Caco-2 (cell line): ENCODE measurements at regions not wholly inside any gene's neighbourhood (a gene's known extent, or its start where the extent isn't known, plus 50 kb on each side); places are given as distances from the start of the nearest gene placed in this dataset.

ENCODE experiments used
- BruUV-seq: library from RNA; stranded (reverse); fragments of 400-500 nt; replicated peaks from 2 replicates; lab custom pipeline; 2021; lab: Mats Ljungman, UMichigan
- CTCF ChIA-PET: fragments of 300-600 bp; sonication (Branson Sonifier 250); formaldehyde crosslinking; loops from one replicate; lab custom pipeline; 2022; ENCODE audit warnings: antibody characterized with exemption; lab: Charles Lee
- POLR2A ChIA-PET: fragments of 300-600 bp; sonication (Branson Sonifier 250); formaldehyde crosslinking; loops from one replicate; lab custom pipeline; 2022; ENCODE audit warnings: antibody characterized with exemption; lab: Charles Lee
- DNase-seq, 2 experiments: peaks; one replicate each; pipeline versions ENCODE4 v3.0.0 to v3.0.0-alpha.2; 2020 to 2022
- H3K27me3 ChIP-seq: replicated peaks from 2 replicates; pipeline ENCODE4 v1.6.0; 2011; ENCODE audit warnings: low read length; ENCODE audit not compliant: control insufficient read depth, insufficient read depth
- H3K36me3 ChIP-seq: 2 replicates; pipeline ENCODE4 v1.5.1; 2011; ENCODE audit warnings: low read length; ENCODE audit not compliant: control insufficient read depth, insufficient read depth
- H3K4me1 ChIP-seq: fragments of 250-450 bp; sonication (Bioruptor Pico); 2 replicates; pipeline ENCODE4 v1.5.1; 2020; ENCODE audit warnings: mild to moderate bottlenecking
- H3K4me3 ChIP-seq: 2 replicates; pipeline ENCODE4 v1.5.1; 2011; ENCODE audit warnings: low read depth, mild to moderate bottlenecking, control low read depth, low read length
- H3K9me3 ChIP-seq: fragments of 250-450 bp; sonication (Bioruptor Pico); 2 replicates; pipeline ENCODE4 v1.5.1; 2020; ENCODE audit warnings: mild to moderate bottlenecking, moderate library complexity
- H3K27ac Mint-ChIP-seq: one replicate; pipeline ENCODE4 v1.8.0; 2022; ENCODE audit warnings: mixed read lengths; ENCODE audit not compliant: unreplicated experiment
- H3K27me3 Mint-ChIP-seq: one replicate; pipeline ENCODE4 v1.8.0; 2022; ENCODE audit warnings: mixed read lengths; ENCODE audit not compliant: insufficient read depth, unreplicated experiment
- H3K36me3 Mint-ChIP-seq: one replicate; pipeline ENCODE4 v1.8.0; 2022; ENCODE audit warnings: mild to moderate bottlenecking, mixed read lengths; ENCODE audit not compliant: insufficient read depth, unreplicated experiment
- H3K4me1 Mint-ChIP-seq: one replicate; pipeline ENCODE4 v1.8.0; 2022; ENCODE audit warnings: low read depth, mixed read lengths; ENCODE audit not compliant: unreplicated experiment
- H3K4me3 Mint-ChIP-seq: one replicate; pipeline ENCODE4 v1.8.0; 2022; ENCODE audit warnings: mild to moderate bottlenecking, moderate library complexity, mixed read lengths; ENCODE audit not compliant: unreplicated experiment
- H3K9me3 Mint-ChIP-seq: one replicate; pipeline ENCODE4 v1.8.0; 2022; ENCODE audit warnings: mixed read lengths; ENCODE audit not compliant: unreplicated experiment
- CTCF ChIP-seq, 2 experiments: fragments of 200-600 bp in 1 of 2; IDR thresholded peaks; 1 replicate in 1 of 2; 2 replicates in 1 of 2; pipeline versions ENCODE4 v1.5.1 to v1.8.0; 2011 to 2022; ENCODE audit warnings: antibody characterized with exemption in 1 of 2, control low read depth in 1 of 2, inconsistent platforms in 1 of 2, low read depth in 1 of 2, low read length in 1 of 2, mild to moderate bottlenecking in 1 of 2, moderate library complexity in 1 of 2; ENCODE audit not compliant: insufficient read depth in 1 of 2, severe bottlenecking in 1 of 2, unreplicated experiment in 1 of 2
- intact Hi-C: fragments of 100-400 bp; cut with micrococcal nuclease; formaldehyde crosslinking; loops from one replicate; pipeline ENCODE4 v1.10.0; 2022; ENCODE audit not compliant: unreplicated experiment

GRCh38 chr22:49449811-49450446, 377.7 kb downstream of the BRD1 start:
- CTCF ChIA-PET: no interaction called here
- Mint-ChIP-seq H3K9me3 (no peaks in the 10 kb centered on the region), H3K27me3 (peaks cover 7% of the 10 kb centered on the region), H3K4me3 (no peak overlapping the region), H3K36me3 (no peaks in the 10 kb centered on the region), H3K27ac (no peak overlapping the region), H3K4me1 (peaks cover 11% of the 10 kb centered on the region)
- POLR2A ChIA-PET: no interaction called here
- Histone ChIP-seq H3K27me3 (no peaks in the 10 kb centered on the region), H3K36me3 (no peaks in the 10 kb centered on the region), H3K4me1 (no peaks in the 10 kb centered on the region; the same call in 1 of the 2 replicates), H3K4me3 (no peak overlapping the region), H3K9me3 (no peaks in the 10 kb centered on the region)
- DNase-seq: no peak
- no peak for TF ChIP-seq CTCF (IDR thresholded peaks at IDR 0.05; ENCODE audit: insufficient read depth in 1 of 2, low read depth in 1 of 2, low read length in 1 of 2, severe bottlenecking in 1 of 2, unreplicated experiment in 1 of 2)
- BruUV-seq: no TSS peak
- intact Hi-C loops: no loop called here

GRCh38 chr22:49449377-49449776, 378.3 kb downstream of the BRD1 start:
- no peak overlapping the region for H3K4me3 Mint-ChIP-seq

GRCh38 chr22:49448526-49448925, 379.1 kb downstream of the BRD1 start:
- no peak overlapping the region for H3K4me3 Mint-ChIP-seq
- CTCF ChIA-PET: no interaction called here
- no peaks in the 10 kb centered on the region for H3K9me3 ChIP-seq
- no TSS peak for BruUV-seq
- POLR2A ChIA-PET: no interaction called here
- no peaks in the 10 kb centered on the region for H3K36me3 ChIP-seq
- peaks cover 10% of the 10 kb centered on the region for H3K27me3 Mint-ChIP-seq
- no peaks in the 10 kb centered on the region for H3K36me3 Mint-ChIP-seq
- H3K4me1 Mint-ChIP-seq: peaks cover 11% of the 10 kb centered on the region
- DNase-seq: no peak
- no peaks in the 10 kb centered on the region for H3K27me3 ChIP-seq
- intact Hi-C loops: no loop called here
- no peaks in the 10 kb centered on the region; the same call in 1 of the 2 replicates for H3K4me1 ChIP-seq
- H3K9me3 Mint-ChIP-seq: no peaks in the 10 kb centered on the region
- H3K4me3 ChIP-seq: no peak overlapping the region
- TF ChIP-seq CTCF (IDR thresholded peaks at IDR 0.05; ENCODE audit: insufficient read depth in 1 of 2, low read depth in 1 of 2, low read length in 1 of 2, severe bottlenecking in 1 of 2, unreplicated experiment in 1 of 2): no peak
- H3K27ac Mint-ChIP-seq: no peak overlapping the region

More at GRCh38 chr22:49449377-49449776, 378.3 kb downstream of the BRD1 start:
- no peaks in the 10 kb centered on the region for H3K36me3 Mint-ChIP-seq
- ChIA-PET POLR2A (no interaction called here), CTCF (no interaction called here)
- Histone ChIP-seq H3K4me1 (no peaks in the 10 kb centered on the region; the same call in 1 of the 2 replicates), H3K4me3 (no peak overlapping the region), H3K27me3 (no peaks in the 10 kb centered on the region), H3K36me3 (no peaks in the 10 kb centered on the region), H3K9me3 (no peaks in the 10 kb centered on the region)
- no peaks in the 10 kb centered on the region for H3K9me3 Mint-ChIP-seq
- H3K27me3 Mint-ChIP-seq: peaks cover 11% of the 10 kb centered on the region
- BruUV-seq: no TSS peak
- TF ChIP-seq CTCF (IDR thresholded peaks at IDR 0.05; ENCODE audit: insufficient read depth in 1 of 2, low read depth in 1 of 2, low read length in 1 of 2, severe bottlenecking in 1 of 2, unreplicated experiment in 1 of 2): no peak
- DNase-seq: no peak
- peaks cover 11% of the 10 kb centered on the region for H3K4me1 Mint-ChIP-seq
- H3K27ac Mint-ChIP-seq: no peak overlapping the region
- intact Hi-C loops: no loop called here
